Memory B cell (primary cell): ENCODE measurements at regions not wholly inside any gene's neighbourhood (a gene's known extent, or its start where the extent isn't known, plus 50 kb on each side); places are given as distances from the start of the nearest gene placed in this dataset.
A peak's percentile ranks its signal among the peaks of the same experiment; 100 is the strongest.

ENCODE experiments used
- ATAC-seq: fragments of 150-1000 bp; cut with Tn5 transposase; 2 replicates; pipeline ENCODE4 v1.10.0; 2021; ENCODE audit warnings: low read depth, mild to moderate bottlenecking, moderate library complexity
- DNase-seq, 2 donors: peaks; one replicate each; pipeline ENCODE4 v3.0.0; 2022; ENCODE audit warnings: low spot score in 2 of 2
- H3K27ac Mint-ChIP-seq: one replicate; pipeline ENCODE4 v1.8.0; 2022; ENCODE audit warnings: mild to moderate bottlenecking, moderate library complexity, mixed read lengths
- H3K27me3 Mint-ChIP-seq: one replicate; pipeline ENCODE4 v1.8.0; 2022; ENCODE audit warnings: mixed read lengths
- H3K36me3 Mint-ChIP-seq: one replicate; pipeline ENCODE4 v1.8.0; 2022; ENCODE audit warnings: mild to moderate bottlenecking, mixed read lengths
- H3K4me1 Mint-ChIP-seq: one replicate; pipeline ENCODE4 v1.8.0; 2022; ENCODE audit warnings: mixed read lengths
- H3K4me3 Mint-ChIP-seq: one replicate; pipeline ENCODE4 v1.8.0; 2022; ENCODE audit warnings: mild to moderate bottlenecking, moderate library complexity, mixed read lengths
- H3K9me3 Mint-ChIP-seq: one replicate; pipeline ENCODE4 v1.8.0; 2022; ENCODE audit warnings: mixed read lengths

- Mint-ChIP-seq H3K27me3 (peaks cover 14% of the 10 kb centered on the region), H3K36me3 (no peaks in the 10 kb centered on the region), H3K4me3 (no peak overlapping the region), H3K9me3 (peaks cover 2% of the 10 kb centered on the region), H3K27ac (no peak overlapping the region), H3K4me1 (no peaks in the 10 kb centered on the region)
- ATAC-seq (no peak), DNase-seq (no peak)
Observed at GRCh38 chr11:116589402-116589801, 183.4 kb downstream of the BUD13 start.

- Mint-ChIP-seq H3K27me3 (peaks cover 15% of the 10 kb centered on the region), H3K4me1 (no peaks in the 10 kb centered on the region), H3K27ac (no peak overlapping the region), H3K9me3 (peaks cover 2% of the 10 kb centered on the region), H3K4me3 (no peak overlapping the region), H3K36me3 (no peaks in the 10 kb centered on the region)
- DNase-seq (no peak), ATAC-seq (no peak)
Observed at GRCh38 chr11:116586392-116586791, 186.4 kb downstream of the BUD13 start.

GRCh38 chr11:116582571-116582970, 190.2 kb downstream of the BUD13 start:
- Mint-ChIP-seq H3K27me3 (peaks cover 23% of the 10 kb centered on the region), H3K4me3 (no peak overlapping the region), H3K4me1 (no peaks in the 10 kb centered on the region), H3K27ac (no peak overlapping the region), H3K36me3 (no peaks in the 10 kb centered on the region), H3K9me3 (no peaks in the 10 kb centered on the region)
- no peak for DNase-seq
- no peak for ATAC-seq

- peaks cover 29% of the 10 kb centered on the region for H3K27me3 Mint-ChIP-seq
Observed at GRCh38 chr11:116581349-116581748, 191.4 kb downstream of the BUD13 start.

GRCh38 chr11:116580799-116581198, 192.0 kb downstream of the BUD13 start:
- peaks cover 30% of the 10 kb centered on the region for H3K27me3 Mint-ChIP-seq
- H3K9me3 Mint-ChIP-seq, result no peaks in the 10 kb centered on the region
- no peak overlapping the region for H3K27ac Mint-ChIP-seq
- H3K4me3 Mint-ChIP-seq, result no peak overlapping the region
- no peaks in the 10 kb centered on the region for H3K36me3 Mint-ChIP-seq
- ATAC-seq, result no peak
- DNase-seq, result no peak
- H3K4me1 Mint-ChIP-seq, result no peaks in the 10 kb centered on the region

More at GRCh38 chr11:116581349-116581748, 191.4 kb downstream of the BUD13 start:
- no peaks in the 10 kb centered on the region for H3K9me3 Mint-ChIP-seq
- no peaks in the 10 kb centered on the region for H3K36me3 Mint-ChIP-seq
- H3K4me3 Mint-ChIP-seq, result no peak overlapping the region
- DNase-seq (no peak), ATAC-seq (no peak)
- no peak overlapping the region for H3K27ac Mint-ChIP-seq
- no peaks in the 10 kb centered on the region for H3K4me1 Mint-ChIP-seq

- Mint-ChIP-seq H3K9me3 (no peaks in the 10 kb centered on the region), H3K27me3 (peaks cover 30% of the 10 kb centered on the region), H3K27ac (no peak overlapping the region), H3K36me3 (no peaks in the 10 kb centered on the region), H3K4me1 (no peaks in the 10 kb centered on the region), H3K4me3 (peak overlapping the region; percentile 32)
- DNase-seq, result no peak
- no peak for ATAC-seq
Observed at GRCh38 chr11:116579857-116580727, 192.7 kb downstream of the BUD13 start.

- peak overlapping the region; percentile 17 for H3K4me3 Mint-ChIP-seq
- no peaks in the 10 kb centered on the region for H3K36me3 Mint-ChIP-seq
- no peak overlapping the region for H3K27ac Mint-ChIP-seq
- no peaks in the 10 kb centered on the region for H3K4me1 Mint-ChIP-seq
- H3K27me3 Mint-ChIP-seq, result peaks cover 24% of the 10 kb centered on the region
- H3K9me3 Mint-ChIP-seq, result no peaks in the 10 kb centered on the region
- DNase-seq (no peak), ATAC-seq (no peak)
Observed at GRCh38 chr11:116579031-116579653, 193.6 kb downstream of the BUD13 start.

- Mint-ChIP-seq H3K4me3 (no peak overlapping the region), H3K27ac (no peak overlapping the region), H3K36me3 (no peaks in the 10 kb centered on the region), H3K4me1 (no peaks in the 10 kb centered on the region), H3K9me3 (no peaks in the 10 kb centered on the region), H3K27me3 (peaks cover 22% of the 10 kb centered on the region)
- ATAC-seq, result no peak
- DNase-seq, result no peak
Observed at GRCh38 chr11:116577956-116578355, 194.8 kb downstream of the BUD13 start.

- H3K36me3 Mint-ChIP-seq, result no peaks in the 10 kb centered on the region
- no peak overlapping the region for H3K27ac Mint-ChIP-seq
- no peaks in the 10 kb centered on the region for H3K4me1 Mint-ChIP-seq
- H3K4me3 Mint-ChIP-seq, result no peak overlapping the region
- peaks cover 22% of the 10 kb centered on the region for H3K27me3 Mint-ChIP-seq
- DNase-seq (no peak), ATAC-seq (no peak)
- H3K9me3 Mint-ChIP-seq, result no peaks in the 10 kb centered on the region
Observed at GRCh38 chr11:116577273-116577672, 195.5 kb downstream of the BUD13 start.

- Mint-ChIP-seq H3K27me3 (peaks cover 18% of the 10 kb centered on the region), H3K27ac (no peak overlapping the region), H3K4me3 (no peak overlapping the region), H3K9me3 (no peaks in the 10 kb centered on the region), H3K36me3 (no peaks in the 10 kb centered on the region), H3K4me1 (no peaks in the 10 kb centered on the region)
- DNase-seq (no peak), ATAC-seq (no peak)
Observed at GRCh38 chr11:116576526-116576925, 196.3 kb downstream of the BUD13 start.

- H3K9me3 Mint-ChIP-seq, result peaks cover 7% of the 10 kb centered on the region
- peaks cover 10% of the 10 kb centered on the region for H3K27me3 Mint-ChIP-seq
- no peak overlapping the region for H3K27ac Mint-ChIP-seq
- H3K4me1 Mint-ChIP-seq, result no peaks in the 10 kb centered on the region
- DNase-seq, result no peak
- H3K4me3 Mint-ChIP-seq, result no peak overlapping the region
- ATAC-seq, result no peak
- peaks cover 5% of the 10 kb centered on the region for H3K36me3 Mint-ChIP-seq
Observed at GRCh38 chr11:116567721-116568242, 205.0 kb downstream of the BUD13 start.

- H3K27me3 Mint-ChIP-seq, result peaks cover 10% of the 10 kb centered on the region
- peaks cover 5% of the 10 kb centered on the region for H3K36me3 Mint-ChIP-seq
- H3K9me3 Mint-ChIP-seq, result peaks cover 7% of the 10 kb centered on the region
- H3K4me1 Mint-ChIP-seq, result no peaks in the 10 kb centered on the region
- ATAC-seq, result no peak
- no peak for DNase-seq
- no peak overlapping the region for H3K4me3 Mint-ChIP-seq
- H3K27ac Mint-ChIP-seq, result no peak overlapping the region
Observed at GRCh38 chr11:116563712-116564047, 209.1 kb downstream of the BUD13 start.

- Mint-ChIP-seq H3K4me3 (no peak overlapping the region), H3K27me3 (peaks cover 10% of the 10 kb centered on the region)
- DNase-seq, result no peak
Observed at GRCh38 chr11:116563028-116563711, 209.6 kb downstream of the BUD13 start.

GRCh38 chr11:116560589-116560988, 212.2 kb downstream of the BUD13 start:
- no peaks in the 10 kb centered on the region for H3K4me1 Mint-ChIP-seq
- H3K36me3 Mint-ChIP-seq, result peaks cover 2% of the 10 kb centered on the region
- ATAC-seq (no peak), DNase-seq (no peak)
- H3K9me3 Mint-ChIP-seq, result peaks cover 10% of the 10 kb centered on the region
- no peak overlapping the region for H3K4me3 Mint-ChIP-seq
- H3K27me3 Mint-ChIP-seq, result peaks cover 7% of the 10 kb centered on the region
- no peak overlapping the region for H3K27ac Mint-ChIP-seq

More at GRCh38 chr11:116563028-116563711, 209.6 kb downstream of the BUD13 start:
- Mint-ChIP-seq H3K27ac (no peak overlapping the region), H3K9me3 (peaks cover 7% of the 10 kb centered on the region), H3K4me1 (no peaks in the 10 kb centered on the region), H3K36me3 (peaks cover 5% of the 10 kb centered on the region)
- no peak for ATAC-seq
